ENCODE measurements at regions not wholly inside any gene's neighbourhood (a gene's known extent, or its start where the extent isn't known, plus 50 kb on each side); places are given as distances from the start of the nearest gene placed in this dataset.

DNA sequence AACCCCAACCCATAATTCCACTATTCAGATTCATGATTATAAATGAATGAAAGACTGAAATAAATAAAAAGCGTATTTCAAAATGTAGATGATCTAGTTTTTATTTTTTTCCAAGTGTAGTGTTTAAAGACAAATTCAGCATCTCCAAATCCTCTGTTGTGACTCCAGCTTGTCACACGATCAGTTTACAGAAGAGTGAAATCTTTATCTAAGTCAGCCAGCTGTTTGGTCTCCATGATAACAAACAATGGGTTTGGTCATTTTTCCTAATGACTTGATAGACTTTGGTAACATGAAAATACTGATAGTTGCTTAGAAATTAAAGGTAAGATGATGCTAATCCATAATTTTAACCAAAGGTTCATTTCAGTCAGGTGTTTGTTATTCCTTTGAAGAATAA is 114.5 kb upstream of the RASSF8 start:
- TF ChIP-seq, protein P1, sequence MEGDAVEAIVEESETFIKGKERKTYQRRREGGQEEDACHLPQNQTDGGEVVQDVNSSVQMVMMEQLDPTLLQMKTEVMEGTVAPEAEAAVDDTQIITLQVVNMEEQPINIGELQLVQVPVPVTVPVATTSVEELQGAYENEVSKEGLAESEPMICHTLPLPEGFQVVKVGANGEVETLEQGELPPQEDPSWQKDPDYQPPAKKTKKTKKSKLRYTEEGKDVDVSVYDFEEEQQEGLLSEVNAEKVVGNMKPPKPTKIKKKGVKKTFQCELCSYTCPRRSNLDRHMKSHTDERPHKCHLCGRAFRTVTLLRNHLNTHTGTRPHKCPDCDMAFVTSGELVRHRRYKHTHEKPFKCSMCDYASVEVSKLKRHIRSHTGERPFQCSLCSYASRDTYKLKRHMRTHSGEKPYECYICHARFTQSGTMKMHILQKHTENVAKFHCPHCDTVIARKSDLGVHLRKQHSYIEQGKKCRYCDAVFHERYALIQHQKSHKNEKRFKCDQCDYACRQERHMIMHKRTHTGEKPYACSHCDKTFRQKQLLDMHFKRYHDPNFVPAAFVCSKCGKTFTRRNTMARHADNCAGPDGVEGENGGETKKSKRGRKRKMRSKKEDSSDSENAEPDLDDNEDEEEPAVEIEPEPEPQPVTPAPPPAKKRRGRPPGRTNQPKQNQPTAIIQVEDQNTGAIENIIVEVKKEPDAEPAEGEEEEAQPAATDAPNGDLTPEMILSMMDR (optimal IDR thresholded peaks at IDR 0.05 in 1 of 3, IDR thresholded peaks at IDR 0.05 in 1 of 3, conservative IDR thresholded peaks at IDR 0.05 in 1 of 3; ENCODE audit: extremely low read depth in 1 of 3, insufficient read depth in 2 of 3, low read length in 3 of 3): no peak
- TF ChIP-seq EZH2 (IDR thresholded peaks at IDR 0.05; ENCODE audit: low read length): no peak
- FAIRE-seq: no peak
- no peak overlapping the region for H2AFZ ChIP-seq (ENCODE audit: control insufficient read depth, low read length)

DNA sequence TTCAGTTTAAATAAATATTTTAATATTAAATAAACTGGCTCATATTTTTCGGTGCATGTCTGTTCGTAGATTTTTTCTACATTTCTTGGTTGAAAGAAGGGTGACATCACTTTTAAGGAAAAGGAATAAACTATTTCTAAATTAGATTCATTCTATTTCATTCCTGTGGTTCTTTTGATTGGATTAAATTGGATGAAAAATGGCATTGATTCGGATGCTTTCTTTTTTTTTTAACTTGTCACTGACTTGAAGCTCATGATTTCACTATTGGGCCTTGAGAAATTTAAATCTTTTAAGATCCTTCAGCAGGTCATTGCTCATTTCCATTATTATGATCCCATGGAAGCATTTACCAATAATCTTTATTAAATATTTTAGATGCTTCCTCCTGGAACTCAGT is 113.1 kb upstream of the RASSF8 start:
- no peaks in the 10 kb centered on the region for H3K4me1 ChIP-seq (ENCODE audit: control insufficient read depth, extremely low read depth, insufficient read depth, low read length)
- H3K4me2 ChIP-seq (ENCODE audit: control insufficient read depth, extremely low read depth, insufficient read depth, low read depth, low read length): no peak overlapping the region
- no peak overlapping the region for H3K9ac ChIP-seq (ENCODE audit: control insufficient read depth, extremely low read depth, insufficient read depth, low read length)
- no peaks in the 10 kb centered on the region for H3K79me2 ChIP-seq (ENCODE audit: control insufficient read depth, insufficient read depth, low read length)
- H2AFZ ChIP-seq (ENCODE audit: control insufficient read depth, low read length): no peak overlapping the region
- DNase-seq (ENCODE audit: low read depth, low spot score) (no peak), FAIRE-seq (no peak)
- H3K27me3 ChIP-seq (ENCODE audit: control insufficient read depth, extremely low read depth, insufficient read depth, low read length): no peaks in the 10 kb centered on the region
- no peak overlapping the region for H3K4me3 ChIP-seq (ENCODE audit: control insufficient read depth in 2 of 3, extremely low read depth in 1 of 3, insufficient read depth in 2 of 3, low read depth in 1 of 3, low read length in 3 of 3)
- H3K27ac ChIP-seq (ENCODE audit: control insufficient read depth, insufficient read depth, low read length): no peak overlapping the region
- no peaks in the 10 kb centered on the region for H3K36me3 ChIP-seq (ENCODE audit: control insufficient read depth in 2 of 2, extremely low read depth in 1 of 2, insufficient read depth in 2 of 2, low read length in 2 of 2)
- no peaks in the 10 kb centered on the region for H3K9me3 ChIP-seq (ENCODE audit: control insufficient read depth, low read depth, low read length)
- dilution Hi-C loops (cut with MboI; ENCODE audit: extremely low pct_ligation_motif_present, low sequenced_read_pairs): no loop called here
- H3K9me1 ChIP-seq (ENCODE audit: control insufficient read depth, extremely low read depth, insufficient read depth, low read length): no peaks in the 10 kb centered on the region
- H4K20me1 ChIP-seq (ENCODE audit: control insufficient read depth, extremely low read depth, insufficient read depth, low read length): no peaks in the 10 kb centered on the region
- no peak for TF ChIP-seq EZH2 (IDR thresholded peaks at IDR 0.05; ENCODE audit: low read length)
- TF ChIP-seq, protein P1 (optimal IDR thresholded peaks at IDR 0.05 in 1 of 3, IDR thresholded peaks at IDR 0.05 in 1 of 3, conservative IDR thresholded peaks at IDR 0.05 in 1 of 3; ENCODE audit: extremely low read depth in 1 of 3, insufficient read depth in 2 of 3, low read length in 3 of 3): no peak

More for the DNA sequence above, 114.5 kb upstream of the RASSF8 start:
- no peaks in the 10 kb centered on the region for H3K36me3 ChIP-seq (ENCODE audit: control insufficient read depth in 2 of 2, extremely low read depth in 1 of 2, insufficient read depth in 2 of 2, low read length in 2 of 2)
- H3K9me1 ChIP-seq (ENCODE audit: control insufficient read depth, extremely low read depth, insufficient read depth, low read length): no peaks in the 10 kb centered on the region
- H3K4me3 ChIP-seq (ENCODE audit: control insufficient read depth in 2 of 3, extremely low read depth in 1 of 3, insufficient read depth in 2 of 3, low read depth in 1 of 3, low read length in 3 of 3): no peak overlapping the region
- dilution Hi-C loops (cut with MboI; ENCODE audit: extremely low pct_ligation_motif_present, low sequenced_read_pairs): no loop called here
- no peaks in the 10 kb centered on the region for H4K20me1 ChIP-seq (ENCODE audit: control insufficient read depth, extremely low read depth, insufficient read depth, low read length)
- H3K27ac ChIP-seq (ENCODE audit: control insufficient read depth, insufficient read depth, low read length): no peak overlapping the region
- DNase-seq (ENCODE audit: low read depth, low spot score): no peak
- H3K4me2 ChIP-seq (ENCODE audit: control insufficient read depth, extremely low read depth, insufficient read depth, low read depth, low read length): no peak overlapping the region
- no peak overlapping the region for H3K9ac ChIP-seq (ENCODE audit: control insufficient read depth, extremely low read depth, insufficient read depth, low read length)
- H3K27me3 ChIP-seq (ENCODE audit: control insufficient read depth, extremely low read depth, insufficient read depth, low read length): no peaks in the 10 kb centered on the region
- H3K4me1 ChIP-seq (ENCODE audit: control insufficient read depth, extremely low read depth, insufficient read depth, low read length): no peaks in the 10 kb centered on the region
- H3K9me3 ChIP-seq (ENCODE audit: control insufficient read depth, low read depth, low read length): no peaks in the 10 kb centered on the region
- no peaks in the 10 kb centered on the region for H3K79me2 ChIP-seq (ENCODE audit: control insufficient read depth, insufficient read depth, low read length)
